ENCODE measurements at regions not wholly inside any gene's neighbourhood (a gene's known extent, or its start where the extent isn't known, plus 50 kb on each side); places are given as distances from the start of the nearest gene placed in this dataset.

GRCh38 chr17:27233776-27234175, 60.1 kb upstream of the WSB1 start:
- no peak for TF ChIP-seq CREB1 (IDR thresholded peaks at IDR 0.05; ENCODE audit: low read depth)

- no peak for TF ChIP-seq TCF12 (IDR thresholded peaks at IDR 0.05; ENCODE audit: low read depth)
- peak; percentile 86 for TF ChIP-seq RAD21 (IDR thresholded peaks at IDR 0.05; ENCODE audit: low read depth)
Measured at GRCh38 chr17:27236717-27237315, 57.1 kb upstream of the WSB1 start.

- no peak for TF ChIP-seq FOXM1 (IDR thresholded peaks at IDR 0.05; ENCODE audit: borderline replicate concordance, low read depth)
- no peak for TF ChIP-seq ZBTB7A (IDR thresholded peaks at IDR 0.05; ENCODE audit: low read depth)
- TF ChIP-seq YY1 (IDR thresholded peaks at IDR 0.05; ENCODE audit: low read depth) = no peak
- no peak for TF ChIP-seq CEBPB (IDR thresholded peaks at IDR 0.05)
- TF ChIP-seq EGR1 (IDR thresholded peaks at IDR 0.05) = no peak
- TF ChIP-seq TEAD4 (IDR thresholded peaks at IDR 0.05) = no peak
- no peak for TF ChIP-seq NFIC (IDR thresholded peaks at IDR 0.05)
- TF ChIP-seq RAD21 (IDR thresholded peaks at IDR 0.05; ENCODE audit: low read depth) = no peak
- no peak for TF ChIP-seq CREB1 (IDR thresholded peaks at IDR 0.05; ENCODE audit: low read depth)
- no peak for TF ChIP-seq EP300 (IDR thresholded peaks at IDR 0.05; ENCODE audit: borderline replicate concordance)
- no peak for TF ChIP-seq TAF1 (IDR thresholded peaks at IDR 0.05; ENCODE audit: low read depth)
- no peak for TF ChIP-seq TCF12 (IDR thresholded peaks at IDR 0.05; ENCODE audit: low read depth)
- TF ChIP-seq REST (IDR thresholded peaks at IDR 0.05; ENCODE audit: low read depth) = no peak
- no peak for TF ChIP-seq MAX (IDR thresholded peaks at IDR 0.05)
- no peak for TF ChIP-seq USF1 (IDR thresholded peaks at IDR 0.05)
Measured at GRCh38 chr17:27237890-27238289, 56.0 kb upstream of the WSB1 start.

- TF ChIP-seq TAF1 (IDR thresholded peaks at IDR 0.05; ENCODE audit: low read depth) (no peak), CREB1 (IDR thresholded peaks at IDR 0.05; ENCODE audit: low read depth) (no peak), YY1 (IDR thresholded peaks at IDR 0.05; ENCODE audit: low read depth) (no peak), CEBPB (IDR thresholded peaks at IDR 0.05) (no peak), NFIC (IDR thresholded peaks at IDR 0.05) (no peak)
Measured at GRCh38 chr17:27239046-27239445, 54.9 kb upstream of the WSB1 start.

- TF ChIP-seq RAD21 (IDR thresholded peaks at IDR 0.05; ENCODE audit: low read depth) (no peak), USF1 (IDR thresholded peaks at IDR 0.05) (no peak), EP300 (IDR thresholded peaks at IDR 0.05; ENCODE audit: borderline replicate concordance) (no peak), CEBPB (IDR thresholded peaks at IDR 0.05) (no peak), YY1 (IDR thresholded peaks at IDR 0.05; ENCODE audit: low read depth) (no peak), TCF12 (IDR thresholded peaks at IDR 0.05; ENCODE audit: low read depth) (no peak), REST (IDR thresholded peaks at IDR 0.05; ENCODE audit: low read depth) (no peak), TEAD4 (IDR thresholded peaks at IDR 0.05) (no peak), TAF1 (IDR thresholded peaks at IDR 0.05; ENCODE audit: low read depth) (no peak), EGR1 (IDR thresholded peaks at IDR 0.05) (no peak), CREB1 (IDR thresholded peaks at IDR 0.05; ENCODE audit: low read depth) (no peak), FOXM1 (IDR thresholded peaks at IDR 0.05; ENCODE audit: borderline replicate concordance, low read depth) (no peak), ZBTB7A (IDR thresholded peaks at IDR 0.05; ENCODE audit: low read depth) (no peak), MAX (IDR thresholded peaks at IDR 0.05) (no peak), NFIC (IDR thresholded peaks at IDR 0.05) (no peak)
Measured at GRCh38 chr17:27239584-27239983, 54.3 kb upstream of the WSB1 start.

GRCh38 chr17:27240086-27240801, 53.7 kb upstream of the WSB1 start:
- TF ChIP-seq USF1 (IDR thresholded peaks at IDR 0.05) (no peak), REST (IDR thresholded peaks at IDR 0.05; ENCODE audit: low read depth) (no peak), YY1 (IDR thresholded peaks at IDR 0.05; ENCODE audit: low read depth) (no peak), TEAD4 (IDR thresholded peaks at IDR 0.05) (no peak), ZBTB7A (IDR thresholded peaks at IDR 0.05; ENCODE audit: low read depth) (no peak), MAX (IDR thresholded peaks at IDR 0.05) (no peak), TAF1 (IDR thresholded peaks at IDR 0.05; ENCODE audit: low read depth) (no peak), RAD21 (IDR thresholded peaks at IDR 0.05; ENCODE audit: low read depth) (no peak), CREB1 (IDR thresholded peaks at IDR 0.05; ENCODE audit: low read depth) (no peak), TCF12 (IDR thresholded peaks at IDR 0.05; ENCODE audit: low read depth) (no peak), NFIC (IDR thresholded peaks at IDR 0.05) (no peak), FOXM1 (IDR thresholded peaks at IDR 0.05; ENCODE audit: borderline replicate concordance, low read depth) (no peak)
